ENCODE measurements at regions not wholly inside any gene's neighbourhood (a gene's known extent, or its start where the extent isn't known, plus 50 kb on each side); places are given as distances from the start of the nearest gene placed in this dataset.
"Not testable (repeated sequence)": the region's sequence is repeated elsewhere in the genome, so short reads cannot be mapped to it uniquely, and the experiment has no call there.

DNA sequence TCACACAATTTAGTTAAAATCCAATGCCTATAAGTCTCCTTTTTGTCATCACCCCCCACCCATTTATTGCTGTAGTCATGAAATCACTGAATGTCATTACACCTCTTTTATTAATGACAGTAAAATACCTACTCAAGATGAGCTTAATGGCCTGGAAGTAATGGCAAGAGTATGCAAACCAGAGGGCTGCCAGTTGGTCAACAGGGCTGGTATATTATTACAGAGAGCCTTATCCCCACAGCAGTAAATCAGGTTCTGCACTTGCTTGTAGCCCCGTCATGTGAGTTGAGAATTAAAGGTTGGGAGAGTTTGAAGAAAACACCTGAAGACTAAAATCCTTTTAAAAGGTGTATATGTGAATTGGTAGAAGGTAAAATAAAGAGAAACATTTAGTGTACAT lies 372.4 kb downstream of the MAT2B start:
- no peak for DNase-seq
- no peak for TF ChIP-seq POLR2A (IDR thresholded peaks at IDR 0.05; ENCODE audit: low read length)
- TF ChIP-seq GATA1 (IDR thresholded peaks at IDR 0.05; ENCODE audit: low read depth, low read length) = no peak

GRCh38 chr5:163878490-163878889 lies 373.1 kb downstream of the MAT2B start:
- TF ChIP-seq GATA1 (IDR thresholded peaks at IDR 0.05; ENCODE audit: low read depth, low read length) = no peak
- TF ChIP-seq POLR2A (IDR thresholded peaks at IDR 0.05; ENCODE audit: low read length) = no peak
- no peak for DNase-seq

DNA sequence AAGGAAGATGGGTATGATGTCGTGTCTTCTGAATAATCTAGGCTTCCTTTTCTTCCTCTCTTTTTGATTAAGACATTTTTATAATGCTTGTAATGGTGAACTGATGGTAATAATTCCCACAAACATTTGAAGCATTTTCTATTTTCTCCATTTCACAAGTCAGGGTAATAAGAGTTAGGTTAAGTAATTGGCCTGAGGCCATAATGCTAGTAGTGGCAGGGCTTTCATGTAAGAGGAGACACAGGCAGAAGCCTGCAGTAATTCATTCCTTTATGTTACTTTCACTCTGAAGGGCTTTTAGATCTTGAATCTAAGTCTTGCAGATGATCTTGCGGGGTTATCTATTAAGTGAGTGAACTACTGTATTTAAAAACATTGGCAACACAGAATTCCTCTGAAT lies 374.9 kb downstream of the MAT2B start:
- TF ChIP-seq GATA1 (IDR thresholded peaks at IDR 0.05; ENCODE audit: low read depth, low read length) = no peak
- TF ChIP-seq POLR2A (IDR thresholded peaks at IDR 0.05; ENCODE audit: low read length) = no peak
- no peak for DNase-seq

GRCh38 chr5:163885117-163885516 lies 379.7 kb downstream of the MAT2B start:
- TF ChIP-seq GATA1 (IDR thresholded peaks at IDR 0.05; ENCODE audit: low read depth, low read length) (no peak), POLR2A (IDR thresholded peaks at IDR 0.05; ENCODE audit: low read length) (no peak)
- DNase-seq = no peak

DNA sequence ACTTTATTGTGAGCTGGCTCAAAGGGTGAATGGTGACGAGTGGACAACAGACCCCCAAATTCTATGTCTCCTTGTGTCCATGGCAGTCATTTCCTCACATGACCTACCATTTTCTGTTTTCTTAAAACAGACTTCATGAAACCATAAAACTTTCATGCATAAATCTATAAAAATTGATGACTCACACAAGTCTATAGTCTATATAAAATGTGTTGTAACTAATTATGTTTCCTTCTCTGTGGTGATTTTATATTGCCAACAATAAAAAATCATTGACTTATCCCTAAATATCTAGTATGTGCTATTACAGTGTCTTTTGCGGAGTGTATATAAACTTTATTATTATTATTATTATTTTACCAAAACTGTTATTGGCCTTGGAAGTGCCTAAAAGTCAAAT lies 382.4 kb downstream of the MAT2B start:
- no peak for DNase-seq
- no peak for TF ChIP-seq GATA1 (IDR thresholded peaks at IDR 0.05; ENCODE audit: low read depth, low read length)

GRCh38 chr5:163888366-163888765 lies 382.9 kb downstream of the MAT2B start:
- TF ChIP-seq GATA1 (IDR thresholded peaks at IDR 0.05; ENCODE audit: low read depth, low read length) = no peak
- no peak for TF ChIP-seq POLR2A (IDR thresholded peaks at IDR 0.05; ENCODE audit: low read length)
- no peak for DNase-seq

DNA sequence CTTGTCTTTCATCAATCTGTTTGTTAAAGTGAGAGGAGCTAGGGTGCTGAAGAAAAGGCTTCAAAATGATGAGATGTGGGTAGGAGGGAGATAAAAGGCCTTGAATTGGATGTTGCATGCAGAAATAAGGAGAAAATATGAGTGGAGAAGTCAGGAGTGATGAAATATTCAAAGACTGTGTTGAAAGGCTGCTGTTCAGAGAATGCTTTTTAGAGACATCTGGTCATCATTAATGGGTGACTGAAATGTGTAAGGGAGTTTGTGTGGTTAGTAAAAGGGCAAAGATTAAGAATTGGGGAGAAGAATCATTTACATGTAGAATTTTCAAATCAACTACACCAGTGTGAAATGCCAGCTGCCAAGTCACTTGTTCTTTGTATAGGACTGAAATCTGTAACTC lies 383.9 kb downstream of the MAT2B start:
- TF ChIP-seq POLR2A (IDR thresholded peaks at IDR 0.05; ENCODE audit: low read length) (no peak), GATA1 (IDR thresholded peaks at IDR 0.05; ENCODE audit: low read depth, low read length) (no peak)
- no peak for DNase-seq

DNA sequence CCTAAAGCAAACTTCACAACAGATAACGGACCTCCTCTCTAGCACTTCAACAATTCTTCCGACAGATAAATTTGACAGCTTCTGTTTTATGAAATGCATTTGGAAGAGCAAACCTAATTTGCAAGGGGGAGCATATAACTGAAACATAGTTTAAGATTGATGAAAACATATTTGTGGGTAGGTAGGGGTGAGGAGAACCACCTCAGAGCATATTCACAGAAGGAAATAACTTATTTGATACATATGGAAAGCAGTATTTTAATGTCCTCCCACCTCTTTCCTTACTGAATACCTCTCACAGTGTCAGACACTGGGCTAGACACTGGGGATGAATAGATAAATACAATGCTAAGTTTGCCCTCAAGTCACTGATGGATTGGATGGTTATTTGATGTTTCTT lies 384.8 kb downstream of the MAT2B start:
- TF ChIP-seq GATA1 (IDR thresholded peaks at IDR 0.05; ENCODE audit: low read depth, low read length) (no peak), POLR2A (IDR thresholded peaks at IDR 0.05; ENCODE audit: low read length) (no peak)
- no peak for DNase-seq

- TF ChIP-seq GATA1 (IDR thresholded peaks at IDR 0.05; ENCODE audit: low read depth, low read length) (no peak), POLR2A (IDR thresholded peaks at IDR 0.05; ENCODE audit: low read length) (no peak)
- DNase-seq = no peak
Measured at GRCh38 chr5:163893281-163893680, 387.9 kb downstream of the MAT2B start.

DNA sequence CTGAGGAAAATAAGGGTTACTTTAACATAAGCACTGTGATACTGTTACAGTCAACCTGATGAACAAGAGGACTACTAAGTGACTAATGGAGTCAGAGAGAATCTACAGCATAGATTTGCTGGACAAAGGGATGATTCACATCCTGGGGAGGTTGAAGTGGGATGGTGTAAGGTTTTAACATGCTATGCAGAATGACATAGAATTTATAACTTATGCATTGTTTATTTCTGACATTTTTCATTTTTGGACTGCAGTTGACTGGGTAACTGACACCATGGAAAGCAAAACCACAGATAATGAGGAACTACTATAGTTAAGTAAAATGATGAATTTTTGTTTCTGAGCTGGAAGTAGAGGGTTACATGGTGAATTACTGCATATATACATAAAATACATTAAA lies 389.2 kb downstream of the MAT2B start:
- TF ChIP-seq GATA1 (IDR thresholded peaks at IDR 0.05; ENCODE audit: low read depth, low read length) (no peak), POLR2A (IDR thresholded peaks at IDR 0.05; ENCODE audit: low read length) (no peak)
- no peak for DNase-seq

DNA sequence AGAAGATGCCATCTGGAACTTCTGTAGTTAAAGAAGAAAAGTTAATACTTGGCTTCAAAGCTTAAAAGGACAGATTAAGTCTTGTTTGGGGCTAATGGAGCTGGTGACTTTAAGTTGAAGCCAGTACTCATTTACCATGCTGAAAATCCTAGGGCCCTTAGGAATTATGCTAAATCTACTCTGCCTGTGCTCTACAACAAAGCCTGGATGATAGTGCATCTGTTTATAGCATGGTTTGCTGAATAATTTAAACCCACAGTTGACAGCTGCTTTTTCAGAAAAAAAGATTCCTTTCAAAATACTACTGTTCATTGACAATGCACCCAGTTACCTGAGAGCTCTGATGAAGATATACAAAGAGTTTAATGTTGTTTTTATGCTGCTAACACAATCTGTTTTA lies 393.5 kb downstream of the MAT2B start:
- no peak for TF ChIP-seq GATA1 (IDR thresholded peaks at IDR 0.05; ENCODE audit: low read depth, low read length)
- TF ChIP-seq POLR2A (IDR thresholded peaks at IDR 0.05; ENCODE audit: low read length) = no peak

GRCh38 chr5:163907783-163908182 lies 402.4 kb downstream of the MAT2B start:
- not testable (repeated sequence) for DNase-seq

More for the DNA sequence above, 393.5 kb downstream of the MAT2B start:
- no peak for DNase-seq

DNA sequence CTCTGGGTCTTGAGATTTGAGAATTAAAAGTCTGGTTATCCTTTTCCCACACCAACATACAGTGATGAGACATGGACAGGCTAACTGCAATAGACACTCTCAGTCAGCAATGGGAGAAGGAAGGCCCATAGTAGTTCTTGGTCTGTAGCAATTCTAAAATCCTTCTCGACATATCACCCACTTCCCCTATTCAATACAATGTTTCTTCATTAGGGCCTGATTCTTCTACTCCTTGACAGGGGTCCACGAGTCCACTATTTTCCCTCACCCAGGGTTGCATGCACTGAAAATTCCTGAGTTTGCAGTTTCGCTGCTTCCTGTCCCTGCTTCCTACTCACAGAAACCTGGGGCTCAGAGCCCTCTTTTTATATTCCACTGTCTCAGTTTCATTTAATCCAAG lies 402.8 kb downstream of the MAT2B start:
- DNase-seq = no peak
- TF ChIP-seq POLR2A (IDR thresholded peaks at IDR 0.05; ENCODE audit: low read length) (no peak), GATA1 (IDR thresholded peaks at IDR 0.05; ENCODE audit: low read depth, low read length) (no peak)

- TF ChIP-seq POLR2A (IDR thresholded peaks at IDR 0.05; ENCODE audit: low read length) (no peak), GATA1 (IDR thresholded peaks at IDR 0.05; ENCODE audit: low read depth, low read length) (no peak)
- no peak for DNase-seq
Measured at GRCh38 chr5:163910226-163910625, 404.8 kb downstream of the MAT2B start.

- TF ChIP-seq POLR2A (IDR thresholded peaks at IDR 0.05; ENCODE audit: low read length) = no peak
- TF ChIP-seq GATA1 (IDR thresholded peaks at IDR 0.05; ENCODE audit: low read depth, low read length) = no peak
- no peak for DNase-seq
Measured at GRCh38 chr5:163912046-163912445, 406.6 kb downstream of the MAT2B start.

DNA sequence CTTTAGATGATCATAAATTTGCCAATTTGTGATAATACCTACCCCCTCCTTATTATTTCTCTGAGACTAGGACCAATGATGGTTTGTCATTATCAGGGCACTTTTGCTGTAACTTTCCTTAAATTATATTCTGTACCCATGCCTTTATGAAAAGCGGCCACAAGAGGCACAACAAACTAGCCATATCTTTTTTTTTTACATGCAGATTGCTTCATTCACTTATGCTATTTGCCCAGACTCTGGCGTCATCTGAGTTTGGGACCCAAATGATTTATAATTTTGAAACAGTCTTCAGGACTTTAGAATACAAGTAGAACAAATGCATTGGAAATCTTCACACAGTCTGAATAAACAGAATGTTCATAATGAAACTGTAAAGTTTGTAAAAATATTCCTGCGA lies 408.1 kb downstream of the MAT2B start:
- no peak for DNase-seq
- TF ChIP-seq POLR2A (IDR thresholded peaks at IDR 0.05; ENCODE audit: low read length) (no peak), GATA1 (IDR thresholded peaks at IDR 0.05; ENCODE audit: low read depth, low read length) (no peak)
